ENCODE measurements at regions not wholly inside any gene's neighbourhood (a gene's known extent, or its start where the extent isn't known, plus 50 kb on each side); places are given as distances from the start of the nearest gene placed in this dataset.
"Not testable (repeated sequence)": the region's sequence is repeated elsewhere in the genome, so short reads cannot be mapped to it uniquely, and the experiment has no call there.

GRCh38 chr7:131933219-131933618 is 376.8 kb upstream of the PODXL start:
- not testable (repeated sequence) for DNase-seq

GRCh38 chr7:131932271-131932670 is 375.8 kb upstream of the PODXL start:
- DNase-seq: no peak

GRCh38 chr7:131931370-131931769 is 374.9 kb upstream of the PODXL start:
- DNase-seq: no peak

- DNase-seq: no peak
Observed at GRCh38 chr7:131929632-131930031, 373.2 kb upstream of the PODXL start.

- no peak for DNase-seq
Observed at GRCh38 chr7:131927770-131928423, 371.5 kb upstream of the PODXL start.

GRCh38 chr7:131925636-131926035 is 369.2 kb upstream of the PODXL start:
- no peak for DNase-seq

- no peak for DNase-seq
Observed at GRCh38 chr7:131924857-131925256, 368.4 kb upstream of the PODXL start.

- not testable (repeated sequence) for DNase-seq
Observed at GRCh38 chr7:131922948-131923347, 366.5 kb upstream of the PODXL start.

- no peak for DNase-seq
Observed at GRCh38 chr7:131921016-131921415, 364.6 kb upstream of the PODXL start.

GRCh38 chr7:131919920-131920709 is 363.7 kb upstream of the PODXL start:
- no peak for DNase-seq

- no peak for DNase-seq
Observed at GRCh38 chr7:131911112-131911511, 354.7 kb upstream of the PODXL start.

- DNase-seq: no peak
Observed at GRCh38 chr7:131909151-131909768, 352.8 kb upstream of the PODXL start.

- DNase-seq: no peak
Observed at GRCh38 chr7:131908714-131909113, 352.3 kb upstream of the PODXL start.

- no peak for DNase-seq
Observed at GRCh38 chr7:131905471-131905973, 349.1 kb upstream of the PODXL start.

GRCh38 chr7:131904760-131905327 is 348.4 kb upstream of the PODXL start:
- no peak for DNase-seq

- DNase-seq: no peak
Observed at GRCh38 chr7:131903315-131903714, 346.9 kb upstream of the PODXL start.

- DNase-seq: no peak
Observed at GRCh38 chr7:131900785-131901287, 344.4 kb upstream of the PODXL start.

GRCh38 chr7:131899271-131900030 is 343.0 kb upstream of the PODXL start:
- DNase-seq: no peak

- no peak for DNase-seq
Observed at GRCh38 chr7:131898418-131898817, 342.0 kb upstream of the PODXL start.

GRCh38 chr7:131897790-131898165 is 341.4 kb upstream of the PODXL start:
- DNase-seq: no peak

- no peak for DNase-seq
Observed at GRCh38 chr7:131897016-131897789, 340.8 kb upstream of the PODXL start.
